GM18519 (cell line): ENCODE measurements at regions not wholly inside any gene's neighbourhood (a gene's known extent, or its start where the extent isn't known, plus 50 kb on each side); places are given as distances from the start of the nearest gene placed in this dataset.

Experiments
- ATAC-seq: cut with Tn5 transposase; IDR thresholded peaks from one replicate; pipeline ENCODE4 v1.9.1; 2021; ENCODE audit warnings: mild to moderate bottlenecking, moderate library complexity; ENCODE audit not compliant: unreplicated experiment, low FRiP score

DNA sequence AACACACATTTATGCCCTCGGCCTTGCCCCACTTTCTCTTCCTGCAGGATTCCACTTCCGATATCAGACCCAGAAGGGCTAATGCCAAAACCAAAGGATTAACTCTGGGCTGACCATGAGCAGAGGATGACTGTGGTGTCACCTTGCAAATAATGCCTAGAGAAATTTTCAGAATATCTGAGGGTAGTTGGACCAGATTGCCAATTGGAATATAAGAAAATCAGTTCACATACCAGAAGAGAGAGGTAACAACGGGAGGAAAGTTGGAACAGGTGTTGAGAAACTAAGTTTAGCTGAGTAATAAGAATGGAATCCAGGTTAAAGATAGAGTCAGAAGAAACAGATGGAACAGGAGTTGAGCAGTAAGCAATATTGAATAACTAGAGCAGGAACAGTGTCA is 232.7 kb upstream of the UBE2E3 start:
- no peak for ATAC-seq

DNA sequence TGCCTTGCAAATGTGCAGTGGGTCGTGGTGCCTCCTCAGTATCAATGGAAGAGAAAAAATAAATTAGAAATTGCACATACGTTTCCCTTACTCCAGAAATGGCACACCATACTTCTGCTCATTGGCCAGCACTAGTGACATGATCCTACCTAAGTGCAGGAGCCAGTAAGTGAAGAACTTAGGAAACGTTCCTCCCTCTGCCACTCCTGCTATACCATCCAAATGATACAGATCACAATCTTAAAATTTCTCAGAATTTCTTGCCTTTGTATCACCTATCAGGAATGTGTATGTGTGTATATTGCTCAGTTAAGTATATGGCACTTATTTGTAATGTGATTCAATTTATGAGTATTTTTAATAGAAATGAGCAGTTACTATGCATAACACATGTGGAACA is 237.0 kb upstream of the UBE2E3 start:
- no peak for ATAC-seq

DNA sequence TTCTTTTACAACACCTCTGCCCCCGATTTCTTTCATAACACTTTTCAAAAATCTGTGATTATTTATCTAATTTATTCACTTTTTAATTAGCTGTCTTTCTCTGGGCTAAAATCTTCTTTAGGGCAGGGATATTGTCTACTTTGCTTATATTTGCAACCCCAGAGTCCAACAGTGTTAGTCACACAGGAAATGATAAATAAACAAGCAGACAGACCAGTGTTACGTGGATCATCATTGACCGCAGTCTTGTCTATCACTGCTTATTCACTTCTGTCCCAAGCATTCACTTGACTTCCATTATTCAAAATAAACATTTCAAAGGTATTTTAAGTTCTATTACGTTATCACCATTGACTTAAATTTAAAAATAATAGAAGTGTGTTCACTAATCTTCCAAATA is 237.6 kb upstream of the UBE2E3 start:
- ATAC-seq: no peak

GRCh38 chr2:180739070-180739469 is 241.3 kb upstream of the UBE2E3 start:
- ATAC-seq: no peak

GRCh38 chr2:180735799-180736198 is 244.6 kb upstream of the UBE2E3 start:
- no peak for ATAC-seq

- no peak for ATAC-seq
Observed at GRCh38 chr2:180734382-180734781, 246.0 kb upstream of the UBE2E3 start.

GRCh38 chr2:180733330-180733729 is 247.1 kb upstream of the UBE2E3 start:
- no peak for ATAC-seq

- no peak for ATAC-seq
Observed at GRCh38 chr2:180732337-180732736, 248.1 kb upstream of the UBE2E3 start.

DNA sequence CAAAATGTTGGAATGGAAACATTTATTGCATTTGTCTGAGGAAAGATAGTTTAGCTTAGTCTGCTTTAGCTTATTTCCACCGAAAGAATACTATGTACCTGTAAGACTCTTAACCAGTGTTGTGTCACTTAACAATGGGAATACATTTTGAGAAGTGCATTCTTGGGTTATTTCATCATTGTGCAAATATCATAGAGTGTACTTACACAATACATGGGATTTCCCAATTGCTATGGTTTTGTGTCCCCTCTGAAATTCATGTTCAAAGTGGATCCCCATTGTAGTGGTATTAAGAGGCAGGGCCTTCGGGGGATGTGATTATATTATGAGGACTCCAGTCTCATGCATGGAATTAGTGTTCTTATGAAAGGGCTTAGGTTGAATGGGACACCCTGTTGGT is 249.4 kb upstream of the UBE2E3 start:
- ATAC-seq: no peak

DNA sequence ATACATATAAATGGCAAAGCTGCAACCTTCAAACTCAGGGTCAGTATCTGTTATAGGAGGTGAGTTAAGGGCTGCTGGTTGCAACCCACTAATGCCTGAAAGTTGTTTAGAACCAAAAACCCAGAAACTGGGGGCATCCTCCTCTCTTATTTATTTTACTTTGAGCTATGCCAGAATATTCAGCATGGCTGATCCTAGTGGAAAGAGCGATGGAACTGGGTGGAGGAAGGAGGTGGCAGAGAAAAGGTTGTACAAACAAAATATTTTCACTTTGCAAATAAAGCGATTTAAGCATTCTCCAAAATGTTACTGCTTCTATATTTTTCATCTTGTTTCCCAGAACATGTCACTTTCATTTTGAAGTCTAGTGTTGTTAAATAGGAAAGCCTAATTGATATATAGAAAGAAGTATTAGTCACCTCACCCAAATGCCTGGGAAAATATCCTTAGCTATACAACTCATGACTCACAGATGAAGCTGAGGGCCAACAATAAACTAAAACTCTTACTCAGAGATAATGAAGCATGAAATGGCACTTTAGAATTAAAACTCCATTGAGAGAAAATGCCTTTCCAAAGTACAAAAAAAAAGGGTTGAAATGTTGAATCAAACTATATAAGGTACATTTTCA is 251.4 kb upstream of the UBE2E3 start:
- no peak for ATAC-seq

DNA sequence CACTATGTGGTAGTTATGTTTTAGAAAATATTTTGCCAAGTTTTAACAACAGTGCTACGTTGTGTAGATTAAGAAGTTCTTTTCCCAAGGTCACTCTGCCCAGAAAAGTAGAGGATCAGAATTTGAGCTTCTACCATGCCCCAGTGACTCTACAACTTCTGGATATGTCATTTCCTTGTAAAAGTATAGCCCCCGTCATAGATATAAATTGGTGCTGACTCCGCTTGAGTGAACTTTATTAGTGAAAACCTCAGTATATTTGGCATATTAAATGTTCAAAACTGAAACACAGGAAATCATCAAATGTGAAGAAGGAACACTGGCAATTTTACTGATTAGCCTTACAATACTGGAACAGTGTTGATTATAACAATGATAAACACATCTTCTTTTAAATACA is 256.7 kb upstream of the UBE2E3 start:
- ATAC-seq: no peak

DNA sequence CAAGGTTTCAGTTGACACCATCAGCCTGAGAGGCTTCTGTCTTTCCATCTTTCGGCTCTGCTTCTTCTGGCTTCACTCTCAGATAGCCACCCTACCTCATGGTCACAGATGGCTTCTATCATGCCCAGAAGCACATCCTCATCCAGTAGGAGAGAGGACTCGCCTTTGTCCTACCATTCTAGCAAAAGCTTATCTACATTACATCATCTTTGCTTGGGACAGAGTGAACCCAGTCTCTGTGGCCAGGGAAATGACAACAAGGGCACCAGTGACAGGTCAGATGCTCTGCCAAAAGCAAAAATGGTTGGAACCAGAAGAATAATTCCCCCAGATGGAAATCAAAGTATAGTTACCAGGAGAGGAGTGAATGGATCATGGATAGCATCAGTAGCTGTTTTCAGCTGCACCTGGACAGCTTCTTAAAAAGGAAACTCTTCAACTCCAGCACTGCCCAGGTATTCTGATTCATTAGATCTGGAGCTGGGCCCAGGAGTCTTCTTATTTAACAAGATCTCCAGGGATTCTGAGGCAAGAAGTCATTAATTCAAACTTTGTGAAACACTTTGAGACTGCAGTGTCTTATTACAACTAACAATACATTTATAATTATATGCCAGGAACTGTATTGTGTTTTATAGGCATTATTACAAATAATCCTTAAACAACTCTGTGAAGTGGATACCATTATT is 257.7 kb upstream of the UBE2E3 start:
- no peak for ATAC-seq

- ATAC-seq: no peak
Observed at GRCh38 chr2:180720829-180721228, 259.6 kb upstream of the UBE2E3 start.

GRCh38 chr2:180717588-180717987 is 262.8 kb upstream of the UBE2E3 start:
- no peak for ATAC-seq

DNA sequence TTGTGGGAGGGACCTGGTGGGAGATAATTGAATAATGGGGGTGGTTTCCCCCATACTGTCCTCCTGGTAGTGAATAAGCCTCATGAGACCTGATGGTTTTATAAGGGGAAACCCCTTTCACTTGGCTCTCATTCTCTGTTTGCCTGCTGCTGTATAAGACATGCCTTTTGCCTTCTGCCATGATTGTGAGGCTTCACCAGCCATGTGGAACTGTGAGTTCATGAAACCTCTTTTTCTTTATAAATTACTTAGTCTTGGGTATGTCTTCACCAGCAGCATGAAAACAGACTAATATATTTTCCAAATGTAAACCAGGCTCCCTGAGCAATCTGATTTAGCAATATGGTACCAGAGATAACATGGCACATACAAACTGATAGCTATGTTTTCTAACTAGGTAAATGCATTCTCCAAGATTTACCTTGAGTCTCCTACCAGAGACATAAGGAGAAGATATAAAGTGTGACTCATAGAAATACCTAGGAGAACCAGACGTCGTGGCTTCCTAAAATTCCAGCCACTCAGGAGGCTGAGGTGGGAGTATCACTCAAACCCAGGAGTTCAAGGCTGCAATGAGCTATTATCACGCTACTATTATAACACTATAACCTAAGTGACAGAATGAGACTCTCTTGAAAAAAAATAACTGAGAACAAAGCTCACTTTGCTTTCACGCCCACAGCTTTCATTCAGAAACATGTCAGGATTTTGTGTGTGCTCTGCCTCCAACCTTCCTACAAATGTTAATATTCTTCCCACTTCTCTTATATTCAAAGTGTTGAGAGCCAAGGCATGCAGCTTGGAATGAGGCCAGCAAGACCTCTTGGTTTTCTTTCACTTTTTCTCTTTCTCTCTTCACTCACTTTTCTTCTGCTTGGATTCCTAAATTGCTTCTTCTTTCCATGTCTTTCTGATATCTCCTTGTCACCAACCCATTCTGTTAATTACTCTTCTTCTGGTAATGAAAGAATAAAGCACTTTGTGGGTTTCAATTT is 263.9 kb upstream of the UBE2E3 start:
- ATAC-seq: no peak

GRCh38 chr2:180715044-180715443 is 265.4 kb upstream of the UBE2E3 start:
- ATAC-seq: no peak

DNA sequence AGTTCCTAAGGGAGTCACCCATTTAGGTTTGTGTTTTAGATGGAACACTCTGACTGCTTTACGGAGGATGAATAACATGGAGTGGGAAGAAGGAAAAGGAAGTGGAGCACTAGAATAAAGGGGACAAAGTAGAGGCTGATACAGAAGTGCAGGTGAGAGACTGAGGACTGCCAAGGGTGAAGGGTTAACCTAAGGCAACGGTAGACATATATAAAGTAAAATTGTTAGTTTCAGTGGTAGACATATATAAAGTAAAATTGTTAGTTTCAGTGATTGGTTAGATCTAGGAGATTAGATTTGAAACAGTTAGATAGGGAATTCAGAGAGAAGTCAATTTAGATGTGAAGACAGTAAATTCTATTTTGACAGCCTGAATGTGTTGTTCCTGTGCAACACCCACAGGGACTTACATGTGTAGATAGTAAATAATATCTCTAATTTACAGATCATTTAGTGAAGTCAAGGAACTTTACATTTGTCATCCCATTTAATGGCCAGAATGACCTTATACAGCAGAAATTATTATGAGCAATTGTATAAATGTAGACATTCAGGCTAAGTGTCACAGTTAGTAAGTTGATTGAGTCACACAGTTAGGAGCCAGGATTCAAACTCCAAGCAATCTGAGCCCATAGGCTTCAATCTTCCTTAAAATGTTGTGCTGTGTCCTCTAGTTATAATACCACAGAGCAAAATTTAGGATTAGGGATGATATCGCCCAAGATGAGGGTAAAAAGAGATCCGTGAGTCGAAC is 270.8 kb upstream of the UBE2E3 start:
- ATAC-seq: no peak

DNA sequence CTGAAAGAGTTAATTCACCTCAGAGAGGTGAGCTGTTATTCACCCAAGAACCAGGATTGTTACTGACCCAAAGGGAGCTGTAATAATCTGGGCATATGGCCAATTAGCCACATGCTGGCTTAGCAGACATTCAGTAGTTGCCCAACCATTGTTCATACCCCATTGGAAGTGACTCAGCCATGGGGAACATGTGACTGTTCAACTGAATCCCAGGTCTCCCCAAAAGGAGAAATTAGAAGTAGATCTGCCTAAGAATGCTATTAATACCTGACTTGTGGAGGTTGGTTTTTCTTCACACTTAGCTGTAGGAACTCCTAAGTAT is 272.6 kb upstream of the UBE2E3 start:
- ATAC-seq: no peak

DNA sequence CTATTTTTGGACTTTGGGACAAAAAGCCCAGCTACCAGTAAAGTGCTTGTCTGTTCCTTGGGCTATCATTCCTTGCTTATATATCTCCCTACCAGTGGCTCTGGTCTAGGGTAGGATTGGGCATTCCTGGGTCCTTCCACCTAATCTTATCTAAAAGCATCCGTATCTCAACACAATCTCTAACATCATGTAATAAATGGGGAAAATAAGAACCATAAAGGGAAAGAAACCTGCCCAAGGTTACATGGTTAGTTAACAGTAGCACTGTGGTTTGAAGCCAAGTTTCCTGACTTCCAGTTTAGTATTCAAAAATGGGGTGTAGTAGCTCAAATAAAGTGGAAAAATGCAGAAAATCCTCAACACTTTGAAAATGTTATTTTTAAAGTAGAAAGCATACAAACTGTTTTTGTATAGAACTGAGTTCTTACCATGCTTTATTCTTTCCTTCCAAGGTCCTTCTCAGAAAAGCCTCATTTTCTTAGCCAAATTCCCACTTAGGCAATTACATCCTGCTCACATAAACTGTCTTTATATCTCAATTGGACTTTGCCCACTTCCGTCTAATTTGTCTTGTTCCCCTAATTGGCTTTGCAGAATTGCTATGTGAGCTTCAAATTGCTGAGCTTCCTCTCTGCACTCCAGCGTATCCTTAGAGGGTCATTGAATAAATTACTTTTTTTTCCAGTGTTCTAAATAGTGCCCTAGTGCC is 273.1 kb upstream of the UBE2E3 start:
- ATAC-seq: no peak

DNA sequence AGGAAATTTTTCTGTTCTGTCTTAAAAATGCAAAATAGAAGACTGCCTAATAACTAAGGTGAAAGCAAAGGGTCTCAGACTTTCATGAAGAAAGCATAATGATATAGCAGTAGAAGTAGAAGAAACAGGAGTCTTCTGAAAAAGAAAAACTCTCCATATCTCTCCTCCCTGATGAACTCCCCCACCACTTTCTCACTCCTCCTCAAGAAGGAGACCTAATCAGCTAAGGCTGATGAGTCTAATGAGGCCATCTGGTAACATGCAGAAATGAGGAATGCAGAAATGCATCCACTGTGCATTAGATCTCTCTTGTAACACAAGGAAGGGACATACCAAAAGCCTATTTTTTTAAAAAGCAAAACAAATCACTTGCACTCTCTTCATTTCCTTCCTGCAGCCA is 273.7 kb upstream of the UBE2E3 start:
- no peak for ATAC-seq
